ENCODE measurements at regions not wholly inside any gene's neighbourhood (a gene's known extent, or its start where the extent isn't known, plus 50 kb on each side); places are given as distances from the start of the nearest gene placed in this dataset.

DNA sequence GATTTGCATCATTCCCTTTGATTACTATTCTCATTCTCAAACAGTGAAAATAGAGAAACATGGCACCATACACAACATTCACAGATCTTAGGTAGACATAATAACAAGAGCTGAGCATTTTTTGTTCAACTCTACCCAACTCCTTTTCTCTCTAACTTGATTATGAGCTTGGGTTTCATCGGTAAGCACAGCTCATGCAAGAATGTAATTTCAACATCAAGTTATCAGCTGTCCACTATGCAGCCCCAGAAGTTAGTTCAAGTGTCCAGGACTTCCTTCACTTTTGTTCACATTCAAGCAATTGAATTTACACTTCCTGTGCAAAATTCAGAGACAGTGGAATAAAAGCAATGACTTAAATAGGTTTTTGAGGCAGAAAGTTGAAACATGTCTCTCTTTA lies 297.7 kb upstream of the SASH1 start:
- H3K4me3 ChIP-seq (replicated peaks; ENCODE audit: insufficient read depth, low read length): no peak overlapping the region
- no peaks in the 10 kb centered on the region for H3K27me3 ChIP-seq (ENCODE audit: insufficient read depth, poor library complexity, severe bottlenecking)
- DNase-seq (ENCODE audit: low read depth in 1 of 2, low spot score in 1 of 2): no peak
- TF ChIP-seq POLR2AphosphoS5 (IDR thresholded peaks at IDR 0.05; ENCODE audit: low read depth): no peak
- TF ChIP-seq, protein P1, sequence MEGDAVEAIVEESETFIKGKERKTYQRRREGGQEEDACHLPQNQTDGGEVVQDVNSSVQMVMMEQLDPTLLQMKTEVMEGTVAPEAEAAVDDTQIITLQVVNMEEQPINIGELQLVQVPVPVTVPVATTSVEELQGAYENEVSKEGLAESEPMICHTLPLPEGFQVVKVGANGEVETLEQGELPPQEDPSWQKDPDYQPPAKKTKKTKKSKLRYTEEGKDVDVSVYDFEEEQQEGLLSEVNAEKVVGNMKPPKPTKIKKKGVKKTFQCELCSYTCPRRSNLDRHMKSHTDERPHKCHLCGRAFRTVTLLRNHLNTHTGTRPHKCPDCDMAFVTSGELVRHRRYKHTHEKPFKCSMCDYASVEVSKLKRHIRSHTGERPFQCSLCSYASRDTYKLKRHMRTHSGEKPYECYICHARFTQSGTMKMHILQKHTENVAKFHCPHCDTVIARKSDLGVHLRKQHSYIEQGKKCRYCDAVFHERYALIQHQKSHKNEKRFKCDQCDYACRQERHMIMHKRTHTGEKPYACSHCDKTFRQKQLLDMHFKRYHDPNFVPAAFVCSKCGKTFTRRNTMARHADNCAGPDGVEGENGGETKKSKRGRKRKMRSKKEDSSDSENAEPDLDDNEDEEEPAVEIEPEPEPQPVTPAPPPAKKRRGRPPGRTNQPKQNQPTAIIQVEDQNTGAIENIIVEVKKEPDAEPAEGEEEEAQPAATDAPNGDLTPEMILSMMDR (IDR thresholded peaks at IDR 0.05; ENCODE audit: insufficient read depth, low read length): no peak
- no peak for TF ChIP-seq GABPA (IDR thresholded peaks at IDR 0.05; ENCODE audit: low read depth)
- TF ChIP-seq, protein P2, sequence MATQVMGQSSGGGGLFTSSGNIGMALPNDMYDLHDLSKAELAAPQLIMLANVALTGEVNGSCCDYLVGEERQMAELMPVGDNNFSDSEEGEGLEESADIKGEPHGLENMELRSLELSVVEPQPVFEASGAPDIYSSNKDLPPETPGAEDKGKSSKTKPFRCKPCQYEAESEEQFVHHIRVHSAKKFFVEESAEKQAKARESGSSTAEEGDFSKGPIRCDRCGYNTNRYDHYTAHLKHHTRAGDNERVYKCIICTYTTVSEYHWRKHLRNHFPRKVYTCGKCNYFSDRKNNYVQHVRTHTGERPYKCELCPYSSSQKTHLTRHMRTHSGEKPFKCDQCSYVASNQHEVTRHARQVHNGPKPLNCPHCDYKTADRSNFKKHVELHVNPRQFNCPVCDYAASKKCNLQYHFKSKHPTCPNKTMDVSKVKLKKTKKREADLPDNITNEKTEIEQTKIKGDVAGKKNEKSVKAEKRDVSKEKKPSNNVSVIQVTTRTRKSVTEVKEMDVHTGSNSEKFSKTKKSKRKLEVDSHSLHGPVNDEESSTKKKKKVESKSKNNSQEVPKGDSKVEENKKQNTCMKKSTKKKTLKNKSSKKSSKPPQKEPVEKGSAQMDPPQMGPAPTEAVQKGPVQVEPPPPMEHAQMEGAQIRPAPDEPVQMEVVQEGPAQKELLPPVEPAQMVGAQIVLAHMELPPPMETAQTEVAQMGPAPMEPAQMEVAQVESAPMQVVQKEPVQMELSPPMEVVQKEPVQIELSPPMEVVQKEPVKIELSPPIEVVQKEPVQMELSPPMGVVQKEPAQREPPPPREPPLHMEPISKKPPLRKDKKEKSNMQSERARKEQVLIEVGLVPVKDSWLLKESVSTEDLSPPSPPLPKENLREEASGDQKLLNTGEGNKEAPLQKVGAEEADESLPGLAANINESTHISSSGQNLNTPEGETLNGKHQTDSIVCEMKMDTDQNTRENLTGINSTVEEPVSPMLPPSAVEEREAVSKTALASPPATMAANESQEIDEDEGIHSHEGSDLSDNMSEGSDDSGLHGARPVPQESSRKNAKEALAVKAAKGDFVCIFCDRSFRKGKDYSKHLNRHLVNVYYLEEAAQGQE (IDR thresholded peaks at IDR 0.05; ENCODE audit: insufficient replicate concordance, low read depth): no peak
- no peak for TF ChIP-seq SPI1 (IDR thresholded peaks at IDR 0.05; ENCODE audit: borderline replicate concordance, low read depth)
- H3K27ac ChIP-seq (replicated peaks): no peak overlapping the region

DNA sequence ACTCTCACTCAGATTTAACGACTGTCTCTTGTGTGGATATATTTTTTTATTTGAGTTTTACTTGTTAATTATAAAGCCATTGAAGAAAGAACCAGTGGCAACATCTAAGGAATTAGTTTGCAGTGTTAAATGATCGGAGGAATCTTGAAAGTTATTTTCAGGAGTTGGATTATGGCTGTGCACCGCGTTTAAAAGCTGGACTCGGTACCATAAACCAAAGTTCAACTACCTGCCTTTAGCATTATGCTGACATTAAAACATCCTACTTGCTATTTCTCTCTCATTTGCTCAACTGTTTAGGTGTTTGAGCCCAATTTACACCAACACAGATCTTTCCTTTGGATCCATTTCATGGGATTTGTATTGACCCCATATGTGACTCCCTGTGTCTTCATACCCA lies 289.4 kb upstream of the SASH1 start:
- TF ChIP-seq POLR2AphosphoS5 (IDR thresholded peaks at IDR 0.05; ENCODE audit: low read depth) (no peak), GABPA (IDR thresholded peaks at IDR 0.05; ENCODE audit: low read depth) (no peak)
- Histone ChIP-seq H3K4me3 (replicated peaks; ENCODE audit: insufficient read depth, low read length) (no peak overlapping the region), H3K27ac (replicated peaks) (no peak overlapping the region), H3K27me3 (ENCODE audit: insufficient read depth, poor library complexity, severe bottlenecking) (no peaks in the 10 kb centered on the region)
- no peak for DNase-seq (ENCODE audit: low read depth in 1 of 2, low spot score in 1 of 2)

DNA sequence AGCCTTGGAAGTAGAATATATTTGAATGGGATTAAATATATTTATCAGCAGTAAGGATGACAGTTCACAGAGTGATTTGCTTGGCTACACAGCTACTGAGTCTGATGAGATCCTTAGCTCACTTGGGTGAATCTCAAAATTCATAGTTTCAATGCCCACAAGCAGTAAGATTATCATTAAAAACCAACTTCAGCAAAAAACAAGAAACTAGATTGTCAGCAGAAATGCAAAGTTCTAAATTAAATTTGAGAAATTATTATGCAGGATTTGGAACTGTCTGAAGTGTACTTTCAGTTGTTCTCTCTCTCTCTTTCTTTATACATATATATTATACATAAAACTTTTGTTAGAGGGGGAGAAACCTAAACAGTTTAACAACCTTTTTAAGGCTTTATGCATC lies 288.8 kb upstream of the SASH1 start:
- DNase-seq (ENCODE audit: low read depth in 1 of 2, low spot score in 1 of 2): no peak
- no peak overlapping the region for H3K27ac ChIP-seq (replicated peaks)
- no peak overlapping the region for H3K4me3 ChIP-seq (replicated peaks; ENCODE audit: insufficient read depth, low read length)
- TF ChIP-seq, protein P1 (IDR thresholded peaks at IDR 0.05; ENCODE audit: insufficient read depth, low read length): no peak
- TF ChIP-seq, protein P2 (IDR thresholded peaks at IDR 0.05; ENCODE audit: insufficient replicate concordance, low read depth): no peak
- TF ChIP-seq SPI1 (IDR thresholded peaks at IDR 0.05; ENCODE audit: borderline replicate concordance, low read depth): no peak
- no peak for TF ChIP-seq GABPA (IDR thresholded peaks at IDR 0.05; ENCODE audit: low read depth)
- no peak for TF ChIP-seq POLR2AphosphoS5 (IDR thresholded peaks at IDR 0.05; ENCODE audit: low read depth)
- no peaks in the 10 kb centered on the region for H3K27me3 ChIP-seq (ENCODE audit: insufficient read depth, poor library complexity, severe bottlenecking)

DNA sequence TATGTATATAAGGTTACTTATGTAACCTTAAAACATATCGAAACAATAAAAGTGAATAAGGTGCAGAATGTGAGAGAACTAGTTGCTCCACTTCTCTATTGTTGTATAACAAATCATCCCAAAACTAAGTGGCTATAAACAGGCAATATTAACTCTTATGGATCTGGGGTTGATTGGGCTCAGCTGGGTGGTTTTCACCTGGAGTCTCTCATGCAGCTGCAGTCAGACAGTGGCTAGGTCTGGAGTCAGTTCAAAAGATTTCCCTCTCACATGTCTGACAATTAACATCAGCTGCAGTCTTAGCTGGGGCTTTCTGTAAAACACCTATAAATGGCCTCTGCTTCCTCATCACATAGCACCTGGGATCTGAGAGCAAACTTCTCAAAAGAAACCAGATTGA lies 288.4 kb upstream of the SASH1 start:
- Histone ChIP-seq H3K27me3 (ENCODE audit: insufficient read depth, poor library complexity, severe bottlenecking) (no peaks in the 10 kb centered on the region), H3K4me3 (replicated peaks; ENCODE audit: insufficient read depth, low read length) (no peak overlapping the region), H3K27ac (replicated peaks) (no peak overlapping the region)
- no peak for DNase-seq (ENCODE audit: low read depth in 1 of 2, low spot score in 1 of 2)
- TF ChIP-seq, protein P2 (IDR thresholded peaks at IDR 0.05; ENCODE audit: insufficient replicate concordance, low read depth): no peak
- TF ChIP-seq SPI1 (IDR thresholded peaks at IDR 0.05; ENCODE audit: borderline replicate concordance, low read depth) (no peak), POLR2AphosphoS5 (IDR thresholded peaks at IDR 0.05; ENCODE audit: low read depth) (no peak), GABPA (IDR thresholded peaks at IDR 0.05; ENCODE audit: low read depth) (no peak)
- TF ChIP-seq, protein P1 (IDR thresholded peaks at IDR 0.05; ENCODE audit: insufficient read depth, low read length): no peak

All from HL-60 (cell line).